HG02571 (cell line): ENCODE measurements at regions not wholly inside any gene's neighbourhood (a gene's known extent, or its start where the extent isn't known, plus 50 kb on each side); places are given as distances from the start of the nearest gene placed in this dataset.

Source experiments
- ATAC-seq: cut with Tn5 transposase; IDR thresholded peaks from one replicate; pipeline ENCODE4 v1.9.1; 2021; ENCODE audit warnings: mild to moderate bottlenecking, moderate library complexity; ENCODE audit not compliant: unreplicated experiment

DNA sequence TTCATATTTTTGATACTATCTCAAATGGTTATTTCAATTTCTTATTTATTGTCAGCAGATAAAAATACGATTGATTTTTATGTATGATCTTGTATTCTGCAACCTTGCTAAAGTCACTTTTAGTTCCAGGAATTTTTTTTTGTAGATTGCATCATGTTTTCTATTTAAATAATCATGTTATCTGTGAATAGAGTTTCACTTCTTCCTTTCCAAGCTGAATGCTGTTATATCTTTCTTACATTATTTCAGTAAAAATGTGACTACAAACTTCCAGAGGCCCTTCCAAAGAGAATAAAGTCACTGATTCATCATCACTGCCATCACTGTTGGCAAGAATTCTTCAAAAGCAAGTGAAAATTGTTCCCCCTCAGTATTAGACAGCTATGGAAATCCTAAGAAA is 104.7 kb upstream of the RAP1B start:
- no peak for ATAC-seq

DNA sequence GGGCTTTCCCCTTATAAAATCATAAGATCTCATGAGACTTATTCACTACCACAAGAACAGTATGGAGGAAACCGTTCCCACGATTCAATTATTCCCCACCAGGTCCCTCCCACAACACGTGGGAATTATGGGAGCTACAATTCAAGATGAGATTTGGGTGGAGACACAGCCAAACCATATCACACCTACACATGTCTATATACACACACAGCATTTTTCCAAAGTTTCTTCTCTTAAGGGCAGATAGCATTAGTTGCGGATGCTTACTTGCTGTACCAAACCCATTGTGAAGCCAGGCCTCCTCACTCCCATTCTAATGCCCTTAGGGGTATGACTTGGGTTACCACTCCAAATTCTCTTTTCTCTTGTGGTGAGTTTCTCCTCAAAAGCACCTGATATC is 104.1 kb upstream of the RAP1B start:
- ATAC-seq = no peak

DNA sequence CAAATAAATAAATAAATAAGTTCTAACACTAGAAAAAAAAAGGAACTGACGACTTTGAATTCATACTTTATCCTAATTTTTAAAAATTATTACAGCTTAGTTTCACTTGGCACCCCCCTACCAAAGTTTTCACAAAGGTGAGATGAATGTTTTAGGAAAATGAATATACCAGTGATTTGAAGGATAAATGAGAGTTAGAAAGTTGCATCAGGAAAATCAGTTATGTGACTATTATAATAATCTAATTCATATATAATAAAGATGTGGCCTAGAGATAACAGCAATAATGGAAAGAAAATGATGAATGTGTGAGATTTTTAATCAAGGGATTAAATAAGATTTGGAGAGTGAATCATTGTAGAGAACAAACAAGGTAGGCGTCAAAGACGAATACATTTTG is 103.0 kb upstream of the RAP1B start:
- no peak for ATAC-seq

DNA sequence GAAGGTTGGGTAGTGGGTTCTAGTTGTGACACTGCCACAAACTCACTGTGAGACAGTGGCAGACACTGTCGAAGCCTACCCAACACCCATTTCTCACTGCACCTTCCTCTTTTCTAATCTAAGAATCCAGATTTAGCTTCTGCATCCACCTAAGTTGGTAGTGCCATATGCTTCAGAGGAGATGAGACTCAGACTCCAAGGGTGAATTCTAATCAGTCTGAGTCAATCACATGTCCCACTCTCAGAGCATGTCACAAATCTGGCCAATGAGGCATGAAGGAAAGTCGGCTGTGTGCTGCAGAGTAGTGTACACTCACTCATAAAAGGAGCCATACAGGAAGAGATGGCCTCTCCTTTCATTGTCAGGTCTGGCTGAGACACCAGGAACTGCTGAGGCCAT is 102.1 kb upstream of the RAP1B start:
- no peak for ATAC-seq

DNA sequence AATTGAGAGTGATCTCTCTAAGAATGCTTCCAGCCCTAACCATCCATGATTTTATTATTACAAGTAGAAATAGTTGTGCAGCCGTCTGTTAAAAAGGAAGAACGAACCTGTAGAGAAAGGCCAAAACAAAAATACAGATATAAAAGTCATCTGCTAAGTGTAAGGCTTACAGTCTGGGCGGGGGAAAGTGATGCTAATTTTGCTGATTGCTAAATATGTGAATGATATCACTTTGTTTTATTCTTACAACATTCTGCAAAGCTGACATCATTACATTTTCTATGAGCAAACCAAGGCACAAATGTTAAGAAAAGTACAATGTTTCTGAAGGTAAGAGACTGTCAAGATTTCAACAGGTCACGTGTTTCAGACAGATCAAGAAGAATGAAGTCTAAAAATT is 101.5 kb upstream of the RAP1B start:
- ATAC-seq = no peak

DNA sequence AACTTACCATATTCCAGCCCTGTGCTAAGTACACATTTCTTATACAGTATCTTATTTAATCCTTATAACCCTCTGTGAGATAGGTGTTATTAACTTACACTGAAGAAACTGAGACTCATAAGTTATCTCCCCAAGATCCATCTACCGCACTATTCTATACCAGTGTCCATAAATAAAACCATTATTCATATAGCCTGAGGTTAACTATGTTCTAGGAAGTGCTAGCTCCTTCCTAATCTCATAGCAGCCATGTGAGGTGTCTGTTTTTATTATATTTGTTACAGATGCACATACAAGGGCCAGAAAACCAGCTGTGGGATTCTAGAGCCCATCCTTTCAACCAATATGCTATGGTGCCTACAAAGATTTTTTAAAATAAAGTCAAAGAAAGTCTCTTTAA is 100.3 kb upstream of the RAP1B start:
- no peak for ATAC-seq

DNA sequence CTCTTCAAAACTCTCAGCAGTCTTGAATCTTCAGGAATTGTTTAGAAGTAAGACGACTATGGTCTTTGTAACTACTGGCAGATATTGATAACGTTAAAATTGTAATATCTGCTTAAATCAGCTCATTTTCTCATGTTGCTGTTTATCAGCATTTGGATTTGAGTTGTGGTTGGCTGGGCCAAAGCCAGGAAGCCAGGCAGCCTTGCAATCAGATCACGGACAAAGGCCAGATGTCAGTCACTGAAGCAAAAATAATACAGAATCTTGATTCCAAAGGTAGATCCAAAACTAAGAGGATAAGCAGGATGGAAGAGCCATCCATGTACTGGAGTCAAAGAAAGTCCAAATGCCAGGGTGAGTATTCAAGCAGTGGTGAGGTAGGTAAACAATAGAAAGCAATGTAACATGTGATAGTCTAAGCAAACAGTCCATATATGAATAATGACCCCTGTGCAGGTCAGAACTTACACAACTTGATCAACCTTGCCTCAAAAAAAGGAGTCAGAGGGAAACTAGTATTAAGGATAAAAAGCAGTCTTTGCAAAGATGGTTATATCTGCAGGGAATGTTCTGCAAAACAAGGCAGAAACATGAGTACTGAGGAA is 95.8 kb upstream of the RAP1B start:
- ATAC-seq = no peak

DNA sequence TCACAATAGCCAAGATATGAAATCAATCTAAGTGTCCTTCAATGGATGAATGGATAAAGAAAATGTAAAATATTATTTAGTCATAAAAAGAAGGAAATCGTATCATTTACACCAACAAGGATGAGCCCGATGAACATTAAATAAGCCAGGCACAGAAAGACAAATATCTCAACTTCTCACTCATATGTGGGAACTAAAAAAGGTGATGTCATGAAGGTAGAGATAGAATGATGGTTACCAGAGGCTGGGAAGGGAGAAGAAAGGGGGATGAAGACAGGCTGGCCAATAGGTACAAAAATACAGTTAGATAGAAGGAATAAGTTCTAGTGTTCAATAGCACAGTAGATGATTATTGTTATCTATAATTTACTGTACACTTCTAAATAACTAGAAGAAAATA is 94.9 kb upstream of the RAP1B start:
- ATAC-seq = no peak

DNA sequence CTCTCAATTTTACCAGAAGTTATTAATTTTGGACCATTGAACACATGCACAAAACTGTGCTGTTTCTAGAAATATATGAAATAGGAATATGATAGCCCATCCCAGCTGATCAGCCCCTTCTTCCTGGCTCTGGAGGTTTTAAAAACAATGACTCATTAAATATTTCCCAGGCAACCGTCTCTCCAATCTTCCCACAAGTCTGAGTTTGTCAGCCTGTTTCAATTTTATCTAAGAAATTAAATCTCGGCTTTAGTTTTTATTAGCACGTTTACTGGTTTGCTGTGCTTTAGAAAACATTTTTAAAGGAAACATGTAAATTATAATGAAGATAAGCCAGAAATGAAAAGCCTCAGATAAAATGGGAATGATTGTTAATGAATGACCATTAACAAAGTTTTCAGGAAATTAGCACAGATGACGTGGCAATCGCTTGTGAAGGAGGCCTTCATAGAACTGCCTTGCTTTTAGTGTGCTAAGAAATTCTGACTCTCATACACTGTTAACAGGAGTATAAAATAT is 89.3 kb upstream of the RAP1B start:
- no peak for ATAC-seq

DNA sequence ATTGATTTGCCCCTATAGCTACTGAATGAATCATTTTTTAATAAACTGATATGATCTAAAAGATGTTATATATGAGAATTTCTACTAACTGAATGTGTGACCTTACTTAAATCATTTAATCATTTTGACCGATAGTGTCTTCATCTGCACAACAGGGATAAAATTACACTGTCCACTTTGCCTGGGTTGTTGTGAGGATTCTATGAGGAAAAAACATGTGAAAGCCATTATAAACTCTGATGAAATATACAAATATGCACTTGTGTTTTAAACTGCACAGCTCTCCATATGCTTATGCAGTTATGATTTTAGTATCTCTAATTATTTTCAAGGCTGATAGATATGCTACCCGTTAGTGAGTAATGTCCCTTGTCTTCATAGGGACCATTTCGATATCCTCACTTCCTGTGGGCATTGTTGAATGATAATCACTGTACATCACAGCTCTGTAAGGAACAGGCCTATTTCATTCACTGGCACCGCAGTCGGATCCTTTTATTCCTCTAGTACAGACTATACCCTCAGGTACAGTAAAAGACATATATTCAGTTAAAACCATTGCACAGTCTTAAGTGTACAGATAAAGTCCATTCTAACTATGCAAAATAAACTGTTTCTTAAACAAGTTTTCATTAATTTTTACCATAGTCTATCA is 88.7 kb upstream of the RAP1B start:
- no peak for ATAC-seq

DNA sequence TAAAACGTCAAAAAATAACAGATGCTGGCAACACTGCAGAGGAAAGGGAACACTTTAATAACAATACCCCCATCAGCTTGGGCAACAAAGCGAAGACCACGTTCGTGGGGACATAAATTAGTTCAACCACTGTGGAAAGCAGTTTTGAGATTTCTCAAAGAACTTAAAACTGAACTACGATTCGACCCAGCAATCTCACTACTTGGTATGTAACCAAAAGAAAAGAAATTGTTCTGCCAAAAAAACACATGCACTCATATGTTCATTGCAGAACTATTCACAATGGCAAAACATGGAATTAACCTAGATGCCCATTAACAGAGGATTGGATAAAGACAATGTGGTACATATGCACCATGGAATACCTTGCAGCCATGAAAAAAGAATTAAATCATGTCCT is 81.2 kb upstream of the RAP1B start:
- ATAC-seq = no peak

DNA sequence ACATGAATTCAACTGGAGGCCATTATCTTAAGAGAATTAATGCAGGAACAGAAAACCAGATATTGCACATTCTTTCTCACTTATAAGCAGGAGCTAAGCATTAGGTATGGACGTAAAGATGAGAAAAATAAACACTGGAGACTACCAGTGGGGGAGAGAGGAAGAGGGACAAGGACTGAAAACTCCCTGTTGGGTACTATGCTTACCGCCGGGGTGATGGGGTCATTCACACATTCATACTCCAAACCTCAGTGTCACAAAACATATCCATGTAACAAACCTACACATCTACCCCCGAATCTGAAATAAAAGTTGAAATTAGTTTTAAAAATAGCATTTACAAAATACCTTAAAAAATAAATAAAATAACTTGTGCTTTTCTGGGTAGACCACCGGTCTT is 80.8 kb upstream of the RAP1B start:
- no peak for ATAC-seq

DNA sequence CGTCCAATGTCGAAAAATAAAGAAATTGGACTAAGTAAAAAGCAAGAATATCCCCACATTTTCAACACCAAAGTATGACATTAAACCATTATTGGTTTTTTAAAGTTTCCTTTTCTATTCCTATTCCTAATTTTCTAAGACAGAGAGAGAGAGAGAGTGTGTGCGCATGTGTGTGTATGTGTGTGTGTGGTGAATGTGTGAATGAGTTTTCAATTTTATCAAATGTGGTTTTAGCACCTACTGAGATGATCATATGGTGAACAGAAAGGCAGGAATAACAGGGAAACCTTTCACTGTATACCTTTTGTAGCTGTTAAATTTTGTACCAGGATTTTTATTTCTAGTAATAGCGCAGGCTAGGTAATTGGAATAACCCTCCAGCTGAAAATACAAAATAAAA is 80.4 kb upstream of the RAP1B start:
- ATAC-seq = no peak

DNA sequence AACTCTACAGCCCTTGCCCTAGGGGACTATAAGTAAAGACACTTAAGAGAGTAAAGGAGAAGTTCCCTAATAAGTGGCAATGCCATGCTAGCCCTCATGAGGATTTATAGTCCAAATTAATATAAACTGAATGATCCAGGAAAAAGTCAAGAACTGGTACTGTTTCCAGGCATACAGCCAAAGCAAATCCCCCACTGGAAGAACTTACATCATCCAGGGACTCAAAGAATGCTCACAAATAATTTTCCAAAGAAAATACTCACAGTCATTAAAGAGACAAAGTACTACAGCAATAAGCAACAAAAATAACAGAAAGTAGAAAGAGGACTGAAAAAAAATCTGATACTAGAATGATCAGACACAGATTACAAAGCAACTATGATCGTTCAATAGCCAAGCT is 79.7 kb upstream of the RAP1B start:
- no peak for ATAC-seq

DNA sequence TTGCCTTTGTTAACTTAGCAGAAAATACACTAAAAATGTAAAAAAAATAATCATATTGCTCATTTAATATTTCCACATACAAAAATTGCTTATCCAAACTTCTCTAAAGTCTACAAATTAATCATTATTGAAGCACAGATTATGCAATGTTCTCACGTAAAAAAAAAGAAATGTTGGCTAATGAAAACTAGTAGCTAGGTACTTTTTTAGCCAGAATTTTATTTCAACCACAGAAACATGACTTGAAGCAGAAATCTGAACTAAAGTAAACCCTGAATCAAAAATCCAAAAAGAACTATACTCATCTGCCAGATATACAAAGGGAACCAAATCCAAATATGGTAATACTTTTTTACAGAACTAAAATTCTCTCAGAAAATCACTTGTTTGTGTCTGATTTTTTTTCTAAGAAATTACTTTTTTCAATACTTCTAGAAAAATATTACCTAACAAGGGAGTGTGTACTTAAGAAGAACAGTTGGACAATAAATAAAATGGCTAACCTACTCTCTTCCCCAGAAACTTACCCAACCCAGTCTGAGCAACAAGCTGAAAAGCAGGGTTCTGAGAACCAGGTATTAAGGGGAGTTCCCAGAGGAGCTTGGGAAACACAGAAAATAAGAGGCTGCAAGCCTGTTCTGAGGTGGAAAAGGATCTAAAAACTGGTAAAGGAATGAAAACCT is 78.4 kb upstream of the RAP1B start:
- ATAC-seq = no peak

DNA sequence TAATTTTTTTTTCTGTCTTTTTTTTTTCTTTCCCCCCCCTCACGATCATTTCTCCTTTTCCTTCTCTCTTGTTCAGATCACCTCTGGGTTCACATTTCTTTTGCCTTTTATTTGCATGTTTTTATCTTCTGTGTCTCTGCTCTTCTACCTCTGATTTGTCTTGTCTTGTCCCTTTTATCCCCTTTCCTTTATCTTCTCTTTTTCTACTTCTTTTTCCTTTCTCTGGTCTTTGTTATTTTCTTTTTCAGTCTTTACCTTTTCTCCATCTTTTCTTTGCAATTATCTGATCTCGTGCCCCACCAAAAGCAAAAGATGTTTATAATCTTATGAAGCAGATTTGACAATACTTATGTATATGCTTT is 77.8 kb upstream of the RAP1B start:
- ATAC-seq = no peak

DNA sequence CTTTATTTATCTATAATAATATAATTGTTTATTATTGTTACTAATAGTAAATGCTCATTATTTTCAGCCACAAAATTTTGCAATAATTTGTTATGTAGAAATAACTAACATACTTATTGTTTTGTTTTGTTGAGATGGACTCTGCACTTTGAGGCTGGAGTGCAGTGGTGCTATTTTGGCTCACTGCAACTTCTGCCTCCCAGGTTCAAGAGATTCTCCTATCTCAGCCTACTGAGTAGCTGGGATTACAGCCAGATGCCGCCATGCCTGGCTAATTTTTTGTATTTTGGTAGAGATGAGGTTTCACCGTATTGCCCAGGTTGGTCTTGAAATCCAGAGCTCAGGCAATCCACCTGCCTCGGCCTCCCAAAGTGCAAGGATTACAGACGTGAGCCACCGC is 76.6 kb upstream of the RAP1B start:
- ATAC-seq = no peak

DNA sequence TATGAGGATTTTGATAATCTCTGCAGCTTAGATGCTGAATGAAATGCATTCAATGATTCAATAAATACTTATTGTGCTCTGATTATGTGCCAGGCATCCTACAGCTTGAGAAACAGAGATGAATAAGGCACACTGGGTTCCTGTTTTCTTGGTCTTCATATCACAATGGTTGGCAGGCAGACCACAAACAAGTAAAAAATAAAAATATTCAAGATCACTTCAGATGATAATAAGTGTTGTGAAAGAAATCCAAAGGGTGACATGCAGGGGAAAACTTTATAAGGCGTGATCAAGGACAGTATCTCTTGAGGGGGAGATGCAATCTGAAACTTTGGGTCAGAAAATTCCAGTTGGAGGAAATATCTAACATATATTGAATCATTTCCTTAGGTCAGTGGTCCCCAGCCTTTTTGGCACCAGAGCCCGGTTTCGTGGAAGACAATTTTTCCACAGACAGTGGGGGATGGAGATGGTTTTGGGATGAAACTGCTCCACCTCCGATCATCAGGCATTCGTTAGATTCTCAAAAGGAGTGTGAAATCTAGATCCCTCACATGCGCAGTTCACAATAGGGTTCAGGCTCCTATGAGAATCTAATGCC is 73.7 kb upstream of the RAP1B start:
- ATAC-seq = no peak

DNA sequence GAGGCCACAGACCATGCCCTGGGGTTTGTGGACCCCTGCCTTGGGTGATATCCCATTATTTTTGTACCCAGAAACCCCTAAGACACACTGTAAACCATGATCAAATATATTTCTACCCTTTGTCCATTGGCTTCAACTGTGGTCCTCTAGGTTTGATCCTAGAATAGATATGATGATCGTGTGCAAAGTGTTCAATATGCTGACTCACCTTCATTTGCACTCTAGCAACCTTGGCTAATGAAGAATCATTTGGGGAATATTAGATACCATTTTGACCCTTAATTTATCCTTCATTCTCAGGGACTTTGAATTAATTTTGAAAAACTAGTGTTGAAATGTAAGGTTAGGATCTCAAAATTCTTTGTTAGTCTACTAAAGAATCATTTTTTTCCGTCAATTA is 73.1 kb upstream of the RAP1B start:
- ATAC-seq = no peak

DNA sequence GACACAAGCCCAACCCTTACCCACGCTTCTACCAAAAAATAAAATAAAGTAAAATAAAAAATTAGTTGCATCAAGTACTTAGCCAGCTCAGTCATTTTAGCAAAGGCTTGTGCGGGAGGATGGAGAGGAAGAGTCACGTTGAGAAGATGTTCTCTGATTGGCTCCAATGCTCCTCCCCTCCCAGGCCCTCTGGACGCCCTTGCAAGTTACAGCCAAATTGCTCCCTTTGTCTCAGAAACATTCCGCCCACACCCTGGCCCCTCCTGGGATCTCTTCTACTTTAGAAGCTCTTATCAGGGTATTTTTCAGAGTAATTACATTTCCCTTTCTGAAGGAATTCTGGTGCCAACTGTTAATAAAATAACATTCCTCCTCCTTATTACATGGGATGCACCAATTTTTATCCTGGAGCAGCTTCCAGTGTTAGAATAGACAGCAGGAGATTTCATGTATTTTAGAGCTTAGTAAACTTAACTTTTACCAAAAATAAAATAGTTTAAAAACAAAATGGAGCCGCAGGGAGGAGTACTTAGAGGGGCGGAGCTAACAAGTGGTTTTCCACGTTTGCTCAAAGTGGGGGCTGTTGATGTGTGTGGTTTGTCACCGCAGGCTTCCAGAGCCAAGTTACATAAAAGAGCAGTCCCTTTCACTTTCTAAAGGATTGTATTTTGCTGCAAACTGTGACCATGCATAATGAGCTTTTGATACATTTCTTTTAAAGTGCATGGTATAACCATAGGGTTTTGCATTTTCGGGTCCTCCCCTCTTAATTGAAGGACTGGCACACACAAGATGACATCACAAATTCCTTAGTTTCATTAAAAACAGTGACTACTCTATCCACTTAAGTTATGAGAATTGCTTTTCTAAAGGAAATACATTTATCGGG is 71.7 kb upstream of the RAP1B start:
- no peak for ATAC-seq

DNA sequence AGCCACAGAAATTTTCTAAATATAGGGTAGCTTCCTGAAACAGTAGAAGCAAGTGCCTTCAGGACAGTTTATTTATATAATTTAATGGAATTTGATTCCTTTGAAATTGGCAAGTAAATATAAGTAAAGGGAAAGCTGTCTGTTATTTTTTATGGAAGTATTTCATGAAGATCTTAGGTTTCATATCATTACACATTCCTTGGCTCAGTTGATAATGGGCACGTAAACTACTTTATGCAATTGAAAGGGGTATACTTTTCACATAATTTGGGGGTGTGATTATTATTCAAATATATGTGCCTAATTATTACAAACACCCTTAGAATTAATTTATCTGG is 71.1 kb upstream of the RAP1B start:
- no peak for ATAC-seq
